Right lobe of liver (tissue), 6 donors: ENCODE measurements at regions not wholly inside any gene's neighbourhood (a gene's known extent, or its start where the extent isn't known, plus 50 kb on each side); places are given as distances from the start of the nearest gene placed in this dataset.
"Not testable (repeated sequence)": the region's sequence is repeated elsewhere in the genome, so short reads cannot be mapped to it uniquely, and the experiment has no call there.

ENCODE experiments used
- ATAC-seq, 4 donors: fragments of 200-7000 bp; cut with Tn5 transposase; one replicate each; pipeline ENCODE4 v1.9.1; 2020; ENCODE audit warnings: mild to moderate bottlenecking in 4 of 4, moderate library complexity in 4 of 4
- DNase-seq, 3 donors: peaks; one replicate each; pipeline ENCODE4 v3.0.0-alpha.2; 2020
- H3K27ac ChIP-seq, 3 donors: fragments of 200-600 bp; one replicate each; pipeline ENCODE4 v1.8.0; 2022
- H3K27me3 ChIP-seq, 2 donors: fragments of 200-600 bp; one replicate each; pipeline ENCODE4 v1.8.0; 2022
- H3K36me3 ChIP-seq, 4 donors: fragments of 200-600 bp; sonication (generic) in 1 of 4; one replicate each; pipeline versions ENCODE4 v1.5.1 to v1.8.0; 2017 to 2022; ENCODE audit warnings: control low read depth in 1 of 4
- H3K4me1 ChIP-seq, 4 donors: fragments of 200-600 bp; sonication (generic) in 1 of 4; one replicate each; pipeline versions ENCODE4 v1.5.1 to v1.8.0; 2017 to 2022; ENCODE audit warnings: control low read depth in 1 of 4
- H3K4me3 ChIP-seq, 3 donors: fragments of 200-600 bp; one replicate each; pipeline ENCODE4 v1.8.0; 2022
- H3K9me3 ChIP-seq, 4 donors: fragments of 200-600 bp; sonication (generic) in 1 of 4; one replicate each; pipeline versions ENCODE4 v1.5.1 to v1.8.0; 2017 to 2022; ENCODE audit warnings: control low read depth in 1 of 4
- CTCF ChIP-seq, 4 donors: fragments of 200-600 bp in 3 of 4; fragments of 450-650 bp in 1 of 4; IDR thresholded peaks; one replicate each; pipeline versions ENCODE4 v1.5.1 to v1.8.0; 2016 to 2022; ENCODE audit warnings: antibody characterized with exemption in 4 of 4, mild to moderate bottlenecking in 2 of 4
- POLR2A ChIP-seq: fragments of 450-650 bp; IDR thresholded peaks from one replicate; pipeline ENCODE4 v1.6.1; 2017; ENCODE audit warnings: antibody characterized with exemption, mild to moderate bottlenecking
- WGBS: methylation state at CpG from one replicate; pipeline ENCODE4 v1.1.6; 2018; ENCODE audit warnings: low coverage, low lambda C conversion rate; ENCODE audit not compliant: insufficient coverage; ENCODE audit errors: missing lambda C conversion rate; 5-methylcytosine and 5-hydroxymethylcytosine counted together
- intact Hi-C, 2 donors: fragments of 100-400 bp; cut with DNase I; formaldehyde crosslinking; loops; one replicate each; pipeline versions ENCODE4 v1.11.2 to v1.14.1; 2022
- donor health status: DM: no; HTN: yes; CAD: no.
- donor health status: DM: no; HTN: no; CAD: no.
- donor health status: DM: no; HTN: no; CAD: no.
- donor health status: DM: no; HTN: yes; CAD: no.
- donor health status: DM: no; HTN: yes; CAD: no.

GRCh38 chrX:80576267-80576666, 156.0 kb downstream of the TENT5D start:
- TF ChIP-seq POLR2A: no peak
- H3K36me3 ChIP-seq: no peaks in the 10 kb centered on the region
- H3K9me3 ChIP-seq: no peaks in the 10 kb centered on the region
- H3K4me3 ChIP-seq: no peak overlapping the region
- intact Hi-C loops: no loop called here
- no peak overlapping the region for H3K27ac ChIP-seq
- no peaks in the 10 kb centered on the region for H3K4me1 ChIP-seq
- no peak for DNase-seq
- H3K27me3 ChIP-seq: no peaks in the 10 kb centered on the region
- ATAC-seq: no peak

- ATAC-seq (no peak), DNase-seq (no peak)
- Histone ChIP-seq H3K36me3 (no peaks in the 10 kb centered on the region), H3K9me3 (no peaks in the 10 kb centered on the region), H3K27ac (no peak overlapping the region), H3K4me3 (no peak overlapping the region), H3K4me1 (no peaks in the 10 kb centered on the region), H3K27me3 (no peaks in the 10 kb centered on the region)
- intact Hi-C loops: no loop called here
- no peak for TF ChIP-seq POLR2A
- TF ChIP-seq CTCF (IDR thresholded peaks at IDR 0.05): no peak
- WGBS: 27% methylated on average over 2 of the region's 2 CpGs
Observed at GRCh38 chrX:80576806-80577533, 156.7 kb downstream of the TENT5D start.

- H3K4me3 ChIP-seq: no peak overlapping the region
Observed at GRCh38 chrX:80578517-80579105, 158.4 kb downstream of the TENT5D start.

GRCh38 chrX:80590992-80591391, 170.7 kb downstream of the TENT5D start:
- DNase-seq, H3K4me1 ChIP-seq, H3K27ac ChIP-seq, H3K36me3 ChIP-seq, ATAC-seq, H3K27me3 ChIP-seq, H3K4me3 ChIP-seq, intact Hi-C loops, H3K9me3 ChIP-seq: not testable (repeated sequence)
- WGBS: no CpG with 5 or more reads among the region's 30 CpGs

More at GRCh38 chrX:80578517-80579105, 158.4 kb downstream of the TENT5D start:
- TF ChIP-seq CTCF (IDR thresholded peaks at IDR 0.05): peak; percentile 36 to 66 (median 62)
- TF ChIP-seq POLR2A: no peak
- 7% methylated on average over 3 of the region's 3 CpGs for WGBS
- ATAC-seq (peak; percentile 41 to 63 (median 60)), DNase-seq (no peak)
- intact Hi-C loops: no loop called here
- no peaks in the 10 kb centered on the region for H3K27me3 ChIP-seq
- H3K27ac ChIP-seq: no peak overlapping the region
- no peaks in the 10 kb centered on the region for H3K9me3 ChIP-seq
- H3K36me3 ChIP-seq: no peaks in the 10 kb centered on the region
- H3K4me1 ChIP-seq: no peaks in the 10 kb centered on the region

- 43% methylated on average over 7 of the region's 7 CpGs for WGBS
- intact Hi-C loops: no loop called here
- ATAC-seq: no peak
Observed at GRCh38 chrX:80602036-80602860, 182.0 kb downstream of the TENT5D start.

More at GRCh38 chrX:80602036-80602860, 182.0 kb downstream of the TENT5D start:
- Histone ChIP-seq H3K9me3 (no peaks in the 10 kb centered on the region), H3K27me3 (no peaks in the 10 kb centered on the region), H3K4me3 (no peak overlapping the region), H3K27ac (no peak overlapping the region), H3K36me3 (no peaks in the 10 kb centered on the region), H3K4me1 (no peaks in the 10 kb centered on the region)
- no peak for DNase-seq
- no peak for TF ChIP-seq CTCF (IDR thresholded peaks at IDR 0.05)
- TF ChIP-seq POLR2A: no peak
